ENCODE measurements at regions not wholly inside any gene's neighbourhood (a gene's known extent, or its start where the extent isn't known, plus 50 kb on each side); places are given as distances from the start of the nearest gene placed in this dataset.

- TF ChIP-seq POLR2A (IDR thresholded peaks at IDR 0.05; ENCODE audit: low read depth, low read length) = no peak
- TF ChIP-seq TAF1 (IDR thresholded peaks at IDR 0.05; ENCODE audit: low read depth, low read length) = no peak
- TF ChIP-seq SPI1 (IDR thresholded peaks at IDR 0.05; ENCODE audit: low read depth, low read length) = no peak
These were observed 424.5 kb downstream of the SOX2 start for GRCh38 chr3:182136008-182136910.
